GM18511 (cell line): ENCODE measurements at regions not wholly inside any gene's neighbourhood (a gene's known extent, or its start where the extent isn't known, plus 50 kb on each side); places are given as distances from the start of the nearest gene placed in this dataset.

ENCODE experiments used
- ATAC-seq: cut with Tn5 transposase; IDR thresholded peaks from one replicate; pipeline ENCODE4 v1.9.1; 2021; ENCODE audit warnings: mild to moderate bottlenecking, moderate library complexity; ENCODE audit not compliant: unreplicated experiment

GRCh38 chr6:144335311-144335861 lies 50.3 kb downstream of the UTRN start:
- no peak for ATAC-seq

- ATAC-seq = peak; percentile 71
These were observed 50.8 kb downstream of the UTRN start for GRCh38 chr6:144335914-144336313.

GRCh38 chr6:144336900-144337299 lies 51.8 kb downstream of the UTRN start:
- no peak for ATAC-seq

GRCh38 chr6:144338474-144338873 lies 53.3 kb downstream of the UTRN start:
- ATAC-seq = no peak

GRCh38 chr6:144338951-144339700 lies 54.0 kb downstream of the UTRN start:
- no peak for ATAC-seq

- no peak for ATAC-seq
These were observed 54.8 kb downstream of the UTRN start for GRCh38 chr6:144339859-144340452.

GRCh38 chr6:144340541-144341371 lies 55.6 kb downstream of the UTRN start:
- ATAC-seq = no peak

- ATAC-seq = no peak
These were observed 56.8 kb downstream of the UTRN start for GRCh38 chr6:144341831-144342527.

GRCh38 chr6:144343701-144344428 lies 58.7 kb downstream of the UTRN start:
- ATAC-seq = peak; percentile 55

GRCh38 chr6:144344646-144345045 lies 59.5 kb downstream of the UTRN start:
- ATAC-seq = peak; percentile 47

- ATAC-seq = no peak
These were observed 60.3 kb downstream of the UTRN start for GRCh38 chr6:144345451-144345850.

GRCh38 chr6:144346719-144347447 lies 61.7 kb downstream of the UTRN start:
- ATAC-seq = peak; percentile 29

- ATAC-seq = no peak
These were observed 62.3 kb downstream of the UTRN start for GRCh38 chr6:144347448-144347759.

- no peak for ATAC-seq
These were observed 62.8 kb downstream of the UTRN start for GRCh38 chr6:144347933-144348332.

- peak; percentile 44 for ATAC-seq
These were observed 64.8 kb downstream of the UTRN start for GRCh38 chr6:144349690-144350527.

- peak; percentile 2 for ATAC-seq
These were observed 65.4 kb downstream of the UTRN start for GRCh38 chr6:144350528-144350880.

GRCh38 chr6:144351379-144352127 lies 66.4 kb downstream of the UTRN start:
- no peak for ATAC-seq

- ATAC-seq = peak; percentile 37
These were observed 67.2 kb downstream of the UTRN start for GRCh38 chr6:144352331-144352730.
